GDM1 (cell line): ENCODE measurements at regions not wholly inside any gene's neighbourhood (a gene's known extent, or its start where the extent isn't known, plus 50 kb on each side); places are given as distances from the start of the nearest gene placed in this dataset.

ENCODE experiments used
- DNase-seq: peaks from one replicate; lab custom pipeline; 2025; lab: John Stamatoyannopoulos, UW

GRCh38 chr5:142433526-142434321 lies 108.9 kb upstream of the SPRY4 start:
- DNase-seq = no peak

GRCh38 chr5:142432961-142433360 lies 108.1 kb upstream of the SPRY4 start:
- DNase-seq = no peak

GRCh38 chr5:142432369-142432863 lies 107.6 kb upstream of the SPRY4 start:
- no peak for DNase-seq

- DNase-seq = no peak
Measured at GRCh38 chr5:142428773-142429473, 104.1 kb upstream of the SPRY4 start.

- DNase-seq = no peak
Measured at GRCh38 chr5:142428036-142428772, 103.4 kb upstream of the SPRY4 start.

DNA sequence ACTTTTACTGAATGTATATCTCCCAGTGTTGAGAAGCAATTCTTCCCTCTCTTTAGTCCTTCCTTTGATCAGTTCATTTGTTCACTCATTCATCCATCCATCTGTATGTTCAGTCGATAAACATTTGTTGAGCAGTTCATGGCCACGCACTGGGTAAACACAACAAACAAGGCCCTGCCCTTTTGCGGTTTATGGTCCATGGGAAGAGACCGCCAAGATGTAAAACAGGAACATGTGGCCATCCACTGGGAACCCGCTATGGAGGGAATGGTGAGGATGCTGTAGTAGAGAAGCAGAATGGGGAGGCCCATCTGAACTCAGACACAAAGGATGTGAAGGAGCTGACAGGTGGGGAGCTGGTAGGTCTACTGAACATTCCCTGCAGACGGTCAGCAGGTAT lies 102.7 kb upstream of the SPRY4 start:
- no peak for DNase-seq

GRCh38 chr5:142427015-142427364 lies 102.2 kb upstream of the SPRY4 start:
- DNase-seq = no peak

- DNase-seq = no peak
Measured at GRCh38 chr5:142426129-142427014, 101.6 kb upstream of the SPRY4 start.

DNA sequence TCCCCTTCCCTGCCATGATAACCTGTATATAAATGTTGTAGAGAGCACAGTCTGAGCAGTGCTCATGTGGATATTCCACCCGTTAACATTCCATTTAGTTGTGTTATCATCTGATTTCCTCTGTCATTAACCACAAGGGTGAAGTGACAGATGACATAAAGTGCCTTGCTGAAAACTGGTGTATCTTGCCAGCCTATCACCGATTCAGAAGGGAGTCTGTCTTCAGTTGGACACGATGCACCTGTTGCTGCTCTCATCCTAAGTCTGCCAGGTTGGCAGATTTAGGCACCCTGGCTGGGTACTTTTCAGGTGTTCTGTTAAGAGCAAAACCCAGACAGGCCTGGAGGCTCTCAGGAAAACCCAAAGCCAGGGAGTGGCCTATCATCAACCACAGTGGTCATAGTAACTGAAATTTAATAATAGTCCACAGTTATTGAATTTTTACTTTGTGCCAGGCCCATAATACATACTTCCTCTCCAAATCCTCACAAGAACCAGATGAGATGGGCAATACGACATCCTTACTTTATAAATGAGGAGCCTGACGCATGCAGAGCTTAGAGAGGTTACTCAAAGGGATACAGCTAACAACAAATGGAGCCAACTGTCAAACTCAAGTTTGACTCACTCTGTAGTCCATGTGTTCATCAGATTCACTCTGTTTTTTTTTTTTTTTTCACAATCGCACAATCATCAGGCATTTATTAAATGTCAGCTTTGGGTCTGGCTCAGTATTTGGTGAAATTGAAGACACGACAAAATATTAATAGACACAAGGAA lies 100.7 kb upstream of the SPRY4 start:
- DNase-seq = no peak

DNA sequence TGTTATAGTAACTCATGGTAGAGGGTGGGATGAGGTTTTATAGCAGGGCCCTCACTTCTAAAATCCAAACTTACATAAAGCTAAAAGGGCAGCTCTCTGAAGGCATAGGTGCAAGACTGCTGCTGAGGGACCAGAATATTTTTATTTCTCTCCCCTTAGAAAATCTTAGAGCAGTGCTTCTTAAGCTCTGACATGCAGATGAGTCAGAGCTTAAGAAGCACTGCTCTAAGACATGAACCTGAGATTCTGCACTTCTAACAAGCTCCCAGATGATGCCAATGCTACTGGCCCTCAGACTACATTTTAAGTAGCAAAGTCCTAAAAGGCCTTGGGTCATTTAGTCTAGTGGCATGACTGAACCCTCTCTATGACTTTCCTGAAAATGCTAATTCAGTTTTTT lies 97.6 kb upstream of the SPRY4 start:
- DNase-seq = no peak

DNA sequence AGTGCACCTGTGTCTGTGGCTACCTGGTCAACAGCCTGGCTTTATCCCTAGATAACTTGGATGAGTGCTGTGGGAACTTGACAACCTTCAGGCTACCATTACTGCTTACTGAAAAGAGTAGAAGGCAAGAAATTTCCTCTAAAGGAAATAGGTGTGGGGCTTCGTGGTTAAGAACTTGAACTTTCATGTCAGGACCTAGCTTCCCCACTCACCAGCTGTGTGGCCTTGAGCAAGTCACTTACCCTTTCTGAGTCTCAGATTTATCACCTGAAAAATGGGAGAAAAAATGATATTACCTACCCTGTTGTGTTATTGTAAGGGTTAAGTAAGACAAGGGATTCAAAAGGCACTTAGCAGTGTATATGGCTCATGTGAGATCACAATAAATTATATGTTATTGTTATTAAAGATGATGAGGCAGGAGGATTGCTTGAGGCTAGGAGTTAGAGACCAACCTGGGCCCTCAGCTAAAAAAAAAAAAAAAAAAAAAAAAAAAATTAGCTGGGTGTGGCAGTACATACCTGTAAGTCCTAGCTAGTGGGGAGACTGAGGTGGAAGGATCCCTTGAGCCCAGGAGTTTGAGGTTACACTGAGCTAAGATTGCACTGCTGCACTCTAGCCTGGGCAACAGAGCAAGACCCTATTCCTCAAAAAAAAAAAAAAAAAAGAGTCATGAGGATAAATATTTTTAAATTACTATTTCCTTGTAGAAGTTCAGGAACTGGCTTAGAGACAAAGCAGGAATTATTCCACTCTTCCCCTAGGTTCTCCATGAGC lies 97.0 kb upstream of the SPRY4 start:
- no peak for DNase-seq

DNA sequence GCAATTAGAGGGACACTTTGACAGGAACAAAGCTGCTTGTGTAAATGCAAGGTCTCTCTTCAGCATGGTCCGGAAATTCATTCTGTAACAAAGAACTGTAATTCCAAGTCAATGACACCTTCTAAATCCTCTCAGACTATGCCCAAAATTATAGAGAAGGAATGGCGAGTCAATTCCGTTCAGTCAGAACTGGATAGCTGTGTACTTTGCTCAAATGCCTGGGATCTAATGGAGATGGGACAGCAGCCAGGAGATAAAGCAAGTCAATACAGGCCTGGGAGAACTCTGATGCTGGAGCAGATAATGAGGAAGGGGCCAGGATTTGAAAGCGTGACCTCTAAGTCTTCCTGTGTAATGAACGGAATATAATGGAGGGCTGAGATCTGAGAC lies 96.4 kb upstream of the SPRY4 start:
- no peak for DNase-seq

GRCh38 chr5:142420561-142421227 lies 95.9 kb upstream of the SPRY4 start:
- no peak for DNase-seq

DNA sequence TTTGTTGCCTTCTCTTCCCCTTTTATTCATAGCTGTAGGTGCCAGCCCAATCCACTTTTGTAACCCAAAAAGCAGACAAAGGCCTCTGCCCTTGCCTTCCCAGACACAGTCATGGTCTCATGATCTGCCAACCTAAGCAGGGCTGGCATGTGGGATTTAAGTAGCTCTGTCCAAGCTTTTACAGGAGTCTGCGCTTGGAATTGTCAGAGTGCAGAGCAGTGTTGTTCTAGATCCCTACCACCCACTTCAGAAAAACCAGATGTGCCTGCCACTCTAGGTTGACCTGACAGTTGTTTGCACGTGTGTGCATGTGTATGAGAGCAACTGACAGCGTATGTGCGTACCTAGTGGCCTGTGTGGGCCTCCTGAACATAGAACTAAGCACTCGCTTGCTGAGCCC lies 87.8 kb upstream of the SPRY4 start:
- no peak for DNase-seq

GRCh38 chr5:142411656-142412425 lies 87.0 kb upstream of the SPRY4 start:
- DNase-seq = no peak

GRCh38 chr5:142411103-142411502 lies 86.3 kb upstream of the SPRY4 start:
- DNase-seq = no peak

DNA sequence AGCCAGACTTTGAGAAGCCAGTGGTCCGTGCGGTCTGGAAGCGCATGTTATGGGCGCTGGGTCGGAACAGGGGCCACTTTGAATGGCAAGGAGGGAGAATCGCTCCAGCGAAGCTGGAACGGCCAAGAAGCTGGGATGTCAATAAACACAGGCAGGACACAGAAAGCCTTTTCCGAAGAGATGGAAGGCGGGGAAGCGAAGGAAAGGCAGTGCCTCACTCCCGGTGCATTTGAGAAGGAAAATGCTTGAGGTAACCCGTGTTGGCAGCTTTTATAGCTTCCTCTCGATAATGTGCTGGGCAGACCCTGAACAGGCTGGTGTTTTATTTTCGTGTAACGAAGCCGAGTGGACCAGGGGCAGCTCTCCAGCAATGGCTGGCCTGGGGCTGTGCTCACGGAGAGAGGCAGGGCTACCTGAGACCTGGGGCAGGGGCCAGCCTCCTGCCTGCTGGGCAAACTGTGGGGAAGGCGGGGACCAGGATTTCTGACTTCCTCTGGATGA lies 84.2 kb upstream of the SPRY4 start:
- DNase-seq = no peak

- DNase-seq = no peak
Measured at GRCh38 chr5:142408536-142408935, 83.7 kb upstream of the SPRY4 start.
